NCI-H748 (cell line): ENCODE measurements at regions not wholly inside any gene's neighbourhood (a gene's known extent, or its start where the extent isn't known, plus 50 kb on each side); places are given as distances from the start of the nearest gene placed in this dataset.

Source experiments
- DNase-seq: peaks from one replicate; lab custom pipeline; 2025; ENCODE audit not compliant: unreplicated experiment; lab: John Stamatoyannopoulos, UW

DNA sequence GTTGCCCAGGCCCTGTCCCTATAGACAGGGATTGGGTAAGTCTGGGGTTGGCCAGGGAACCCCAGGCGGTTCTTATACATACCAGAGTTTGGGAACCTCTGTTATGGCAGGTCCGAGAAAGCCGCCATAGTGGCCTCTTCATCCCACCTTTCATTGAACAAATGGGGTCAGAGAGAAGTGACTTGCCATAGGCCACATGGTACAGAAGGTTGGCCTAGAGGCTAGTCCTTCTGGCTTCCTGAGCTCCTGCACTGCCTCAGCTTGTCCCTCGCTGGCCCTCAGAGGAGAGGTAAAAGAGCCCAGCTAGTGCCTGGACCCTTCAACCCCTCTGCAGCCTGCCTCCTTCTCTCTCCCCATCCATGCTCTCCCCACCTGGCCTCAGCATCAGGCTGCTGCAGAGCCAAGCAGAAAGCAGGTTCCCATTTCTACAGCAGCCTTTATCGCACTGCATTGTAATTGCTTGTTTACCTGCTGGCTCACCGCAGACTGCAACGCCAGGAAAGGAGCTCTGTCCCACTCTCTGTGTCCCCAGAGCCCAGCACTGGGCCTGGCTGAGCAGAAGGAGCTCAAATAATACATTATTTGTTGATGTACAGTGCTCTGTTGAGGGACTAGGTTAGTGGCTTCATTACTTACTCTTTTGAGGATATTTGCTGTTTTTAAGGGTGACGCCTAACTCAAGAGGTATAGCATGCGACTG is 103.6 kb downstream of the TRIM29 start:
- DNase-seq: no peak

DNA sequence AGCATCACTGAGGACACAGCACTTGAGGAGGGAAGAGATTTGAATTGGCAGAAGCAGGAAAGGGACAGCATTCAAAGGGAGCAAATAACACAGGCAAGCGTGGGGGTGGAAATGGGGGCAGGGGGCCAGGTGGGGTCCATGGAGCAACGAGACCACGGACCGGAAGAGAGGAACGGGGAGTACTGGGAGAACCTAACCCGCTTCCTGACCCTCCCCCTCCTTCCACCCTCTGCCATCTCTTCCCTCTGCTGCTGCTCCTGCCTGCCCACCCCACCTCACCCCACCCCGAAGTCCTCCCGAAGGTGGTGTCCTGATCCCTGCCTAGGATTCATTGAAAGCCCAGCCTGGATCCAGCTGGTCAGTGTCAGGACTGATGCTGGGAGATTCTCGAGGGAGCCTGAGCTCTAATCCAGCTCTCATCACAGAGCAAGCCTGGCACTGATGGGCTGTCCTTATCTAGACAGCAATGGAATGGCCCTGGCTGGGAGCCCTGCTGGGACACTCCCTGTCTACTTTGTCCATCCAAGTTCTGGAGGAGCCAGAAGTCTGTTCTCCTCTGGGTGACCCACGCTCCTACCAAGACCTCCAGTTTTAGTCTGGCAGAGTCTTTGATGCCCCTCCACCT is 105.0 kb downstream of the TRIM29 start:
- no peak for DNase-seq

DNA sequence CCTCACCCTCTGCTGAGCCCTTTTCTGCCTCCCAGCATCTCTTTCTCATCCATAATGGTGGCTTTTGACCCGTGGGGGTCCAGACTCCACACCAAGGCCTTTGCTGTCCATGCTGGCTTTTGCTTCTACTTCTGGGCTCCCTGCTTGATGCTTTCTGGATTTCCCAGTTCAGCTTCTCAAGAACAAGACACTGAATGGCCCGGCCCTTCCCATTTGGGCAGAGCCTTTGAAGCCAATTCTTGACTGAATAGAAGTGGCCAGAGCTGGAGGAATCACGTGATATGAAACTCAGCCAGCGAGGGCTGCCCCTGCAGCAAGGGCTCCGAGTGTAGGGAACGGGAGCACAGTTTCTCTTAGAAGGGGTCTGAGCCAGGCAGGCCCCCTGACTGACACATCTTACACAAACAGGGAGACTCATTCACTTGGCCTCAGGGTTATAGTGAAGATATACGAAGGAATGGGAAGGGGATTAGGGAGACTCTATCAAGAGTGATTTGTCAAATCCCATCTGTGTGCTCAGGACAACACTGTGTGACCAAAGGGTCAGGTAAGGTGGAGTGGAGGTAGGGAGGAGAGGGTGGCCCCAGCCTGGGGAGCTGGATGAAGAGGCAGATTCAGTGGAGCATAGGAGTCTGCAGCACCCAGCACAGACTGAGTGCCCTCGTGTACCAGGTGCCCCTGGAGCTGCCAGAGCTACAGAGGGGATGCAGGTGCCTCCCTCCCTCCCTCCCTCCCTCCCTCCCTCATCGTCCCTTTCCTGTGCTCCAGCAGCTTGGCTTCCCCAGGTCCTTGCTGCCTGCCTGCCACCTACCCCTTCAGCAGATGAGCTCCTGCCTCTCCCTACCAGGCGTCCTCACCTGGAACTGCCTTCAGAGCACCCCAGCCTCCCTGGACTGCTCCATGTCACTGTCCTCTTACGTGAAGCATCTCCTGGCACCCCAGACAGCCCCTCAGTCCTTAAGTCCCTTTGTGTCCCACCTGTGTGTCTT is 106.0 kb downstream of the TRIM29 start:
- no peak for DNase-seq

DNA sequence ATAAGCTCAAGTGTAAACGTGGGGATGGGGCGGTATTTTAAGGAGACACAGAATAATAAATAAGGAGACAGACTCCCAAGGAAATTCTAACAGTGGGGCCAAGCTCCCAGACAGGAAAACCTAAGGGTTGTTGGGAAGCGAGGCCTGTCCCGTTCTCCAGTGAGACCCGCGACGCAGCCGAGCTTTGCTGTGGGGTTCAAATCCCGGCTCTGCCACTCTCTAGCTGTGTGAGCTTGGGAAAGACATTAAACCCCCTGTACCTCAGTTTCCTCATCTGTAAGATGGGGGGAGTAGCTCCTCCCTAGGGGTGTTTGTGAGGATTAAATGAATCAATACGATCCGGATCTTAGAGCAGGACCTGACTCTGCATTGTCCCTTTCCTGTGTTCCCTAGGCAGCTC is 106.8 kb downstream of the TRIM29 start:
- DNase-seq: no peak

DNA sequence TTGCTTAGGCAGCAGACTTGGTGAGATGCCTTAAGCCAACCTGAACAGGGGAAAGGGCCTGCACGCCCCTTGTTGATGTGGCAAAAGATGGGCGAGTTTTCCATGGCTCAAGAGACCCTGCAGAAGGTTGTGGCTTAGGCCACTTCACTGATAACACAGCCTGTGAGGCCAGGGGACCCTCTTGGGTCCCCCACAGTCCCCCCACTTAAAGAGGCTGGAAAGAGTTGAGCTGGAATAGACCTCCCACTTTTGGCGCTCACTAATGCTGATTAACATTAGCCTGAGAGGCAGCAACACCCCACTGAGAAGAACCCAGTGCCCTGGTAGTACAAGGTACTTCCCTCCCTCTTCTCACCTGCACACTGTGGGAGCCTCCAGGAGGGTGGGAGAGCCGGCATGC is 107.5 kb downstream of the TRIM29 start:
- DNase-seq: no peak

DNA sequence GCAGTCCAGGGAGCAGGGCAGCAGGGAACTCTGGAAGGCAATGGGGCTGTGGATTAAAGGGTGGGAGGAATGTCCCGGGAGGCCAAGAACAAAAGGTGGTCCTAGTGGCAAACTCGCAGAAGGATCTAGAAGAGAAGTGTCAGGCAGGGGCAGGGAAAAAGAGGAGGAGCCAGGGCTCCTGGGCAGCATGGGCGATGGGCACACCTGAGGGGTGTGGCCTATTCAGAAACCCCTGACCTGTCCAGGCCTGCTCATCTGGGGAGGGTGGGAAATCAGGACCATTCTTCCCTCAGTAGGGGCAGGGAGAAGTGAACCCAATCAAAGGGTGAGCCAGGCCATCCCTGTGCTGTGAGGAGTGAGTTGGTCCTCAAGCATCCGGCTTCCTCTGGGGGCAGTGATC is 108.6 kb downstream of the TRIM29 start:
- DNase-seq: no peak

DNA sequence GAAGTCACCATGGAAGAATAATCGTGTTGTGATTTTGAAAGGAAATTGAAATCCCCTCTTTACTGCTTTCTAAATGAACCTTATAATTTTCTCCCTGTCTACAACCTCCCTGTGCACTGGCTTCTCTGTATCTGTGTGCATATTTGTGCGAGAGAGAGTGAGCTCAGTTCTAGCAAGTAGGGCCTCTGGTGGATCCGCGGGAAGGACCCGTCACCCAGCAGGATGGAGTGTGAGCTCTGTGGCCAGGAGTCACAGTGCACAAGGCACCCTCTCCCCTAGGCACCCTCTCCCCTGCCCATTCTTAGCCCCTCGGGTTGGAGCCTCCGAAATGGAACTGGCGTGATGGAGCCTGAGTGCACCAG is 109.0 kb downstream of the TRIM29 start:
- no peak for DNase-seq

DNA sequence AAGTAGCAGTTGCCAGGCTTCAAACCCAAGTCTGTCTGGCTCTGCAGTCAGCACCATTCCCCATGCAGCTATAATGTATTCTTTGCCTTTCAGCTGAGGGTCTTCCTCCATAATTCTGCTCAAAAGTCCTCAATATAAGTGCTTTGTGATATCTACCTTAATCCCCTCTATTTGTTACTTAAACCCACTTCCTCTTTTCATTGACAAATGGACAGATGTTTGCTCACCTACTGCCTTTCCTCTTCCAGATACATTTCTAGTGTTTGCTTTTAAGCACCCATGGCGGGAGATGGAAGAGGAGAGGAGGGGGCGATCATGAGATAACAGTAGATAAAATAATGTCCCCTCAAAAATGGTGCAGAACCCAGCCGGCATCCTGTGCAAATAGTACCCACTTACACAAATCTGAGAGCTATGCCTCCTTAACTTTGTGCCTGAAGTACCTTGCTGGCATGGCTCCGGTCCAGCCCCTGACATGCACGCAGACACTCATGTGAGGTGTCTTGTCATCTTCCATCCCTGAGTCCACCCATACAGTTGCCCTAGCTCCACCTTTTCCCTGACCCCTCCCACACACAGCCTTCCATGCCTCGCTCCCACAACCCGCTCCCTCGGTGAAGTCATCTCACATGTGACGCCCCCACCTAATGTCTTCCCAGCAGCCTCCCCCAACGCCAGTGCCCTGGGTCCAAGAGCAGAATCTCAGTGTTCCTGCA is 109.6 kb downstream of the TRIM29 start:
- DNase-seq: no peak

DNA sequence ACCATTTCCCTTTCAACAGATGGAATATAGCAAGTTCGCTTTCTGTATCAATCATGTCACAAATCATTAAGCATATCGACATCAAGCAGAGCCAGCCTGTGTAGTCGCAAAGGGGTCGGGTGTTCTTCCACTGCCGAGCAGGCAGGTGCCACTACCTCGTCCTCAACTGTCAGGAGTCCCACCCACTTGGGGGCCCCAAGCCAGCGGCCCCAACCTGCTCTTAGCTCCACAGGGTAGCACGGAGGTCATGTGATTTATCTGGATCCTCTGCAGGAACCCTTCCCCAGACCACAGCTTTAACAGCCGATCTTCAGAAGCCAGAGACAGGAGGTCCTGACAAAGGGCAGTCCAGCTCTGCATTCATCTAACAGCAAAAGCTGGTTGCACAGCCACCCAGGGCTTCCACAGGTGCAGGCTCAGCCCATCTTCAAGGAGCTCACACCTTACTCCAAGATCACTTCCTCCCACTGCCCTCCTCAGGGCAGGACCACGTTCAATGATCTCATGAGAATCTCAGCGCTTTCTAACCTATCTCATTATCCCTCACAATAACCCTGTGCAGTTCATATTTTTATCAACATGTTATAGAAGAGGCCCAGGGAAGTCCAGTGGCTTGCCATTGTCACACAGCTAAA is 110.2 kb downstream of the TRIM29 start:
- DNase-seq: no peak

DNA sequence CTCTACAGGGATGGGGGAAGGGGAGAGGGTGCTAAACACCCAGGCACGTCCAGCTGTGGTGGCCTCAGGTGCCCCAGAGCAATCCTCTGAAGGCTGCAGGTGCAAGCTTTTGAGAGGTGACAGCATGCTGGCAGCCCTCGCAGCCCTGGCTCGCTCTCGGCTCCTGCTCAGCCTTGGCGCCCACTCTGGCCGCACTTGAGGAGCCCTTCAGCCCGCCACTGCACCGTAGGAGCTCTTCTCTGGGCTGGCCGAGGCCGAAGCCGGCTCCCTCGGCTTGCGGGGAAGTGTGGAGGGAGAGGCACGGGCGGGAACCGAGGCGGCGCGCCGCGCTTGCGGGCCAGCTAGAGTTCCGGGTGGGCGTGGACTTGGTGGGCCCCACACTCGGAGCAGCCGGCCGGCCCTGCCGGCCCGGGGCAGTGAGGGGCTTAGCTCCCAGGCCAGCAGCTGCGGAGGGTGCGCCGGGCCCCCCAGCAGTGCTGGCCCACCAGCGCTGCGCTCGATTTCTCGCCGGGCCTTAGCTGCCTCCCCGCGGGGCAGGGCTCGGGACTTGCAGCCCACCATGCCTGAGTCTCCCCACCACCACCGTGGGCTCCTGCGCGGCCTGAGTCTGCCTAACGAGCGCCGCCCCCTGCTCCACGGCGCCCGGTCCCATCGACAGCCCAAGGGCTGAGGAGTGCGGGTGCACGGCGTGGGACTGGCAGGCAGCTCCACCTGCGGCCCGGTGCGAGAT is 112.1 kb downstream of the TRIM29 start:
- no peak for DNase-seq

DNA sequence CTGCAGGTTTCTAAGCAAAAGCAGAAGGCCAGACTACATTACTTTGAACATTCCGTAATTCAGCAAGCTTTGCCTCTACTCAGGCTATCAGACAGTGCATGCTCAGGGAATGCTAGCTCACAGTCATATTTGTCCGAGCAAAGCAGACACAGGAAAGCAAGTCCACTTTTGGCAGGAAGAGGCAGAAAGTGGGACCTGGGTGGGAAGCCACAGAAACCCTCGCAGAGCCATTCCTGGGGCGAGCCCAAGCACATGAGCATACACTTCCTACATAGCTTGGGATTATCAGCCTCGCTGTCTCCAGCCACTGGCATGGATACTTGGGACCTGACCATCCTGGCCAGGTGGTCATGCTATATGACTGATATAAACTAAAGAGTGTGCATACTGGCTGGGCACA is 113.3 kb downstream of the TRIM29 start:
- DNase-seq: no peak

DNA sequence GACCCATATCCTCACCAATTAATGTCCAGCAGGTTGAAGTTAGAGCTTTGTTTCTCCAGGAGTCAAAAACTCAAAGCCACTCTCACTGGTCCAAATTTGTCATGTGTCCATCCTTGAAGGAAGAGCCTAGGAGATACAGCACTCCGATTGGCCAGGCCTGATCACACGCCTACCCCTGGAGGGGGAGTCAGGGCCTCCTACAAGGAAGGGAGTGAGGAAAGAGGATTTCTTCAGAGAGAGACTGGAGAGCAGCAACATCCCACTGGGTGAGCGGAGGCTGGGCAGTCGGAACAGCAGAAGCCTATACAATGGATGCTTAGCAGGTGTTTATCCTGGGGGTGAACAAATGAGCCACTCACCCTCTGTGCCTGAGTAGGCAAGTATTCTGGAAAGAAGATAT is 113.9 kb downstream of the TRIM29 start:
- DNase-seq: no peak

DNA sequence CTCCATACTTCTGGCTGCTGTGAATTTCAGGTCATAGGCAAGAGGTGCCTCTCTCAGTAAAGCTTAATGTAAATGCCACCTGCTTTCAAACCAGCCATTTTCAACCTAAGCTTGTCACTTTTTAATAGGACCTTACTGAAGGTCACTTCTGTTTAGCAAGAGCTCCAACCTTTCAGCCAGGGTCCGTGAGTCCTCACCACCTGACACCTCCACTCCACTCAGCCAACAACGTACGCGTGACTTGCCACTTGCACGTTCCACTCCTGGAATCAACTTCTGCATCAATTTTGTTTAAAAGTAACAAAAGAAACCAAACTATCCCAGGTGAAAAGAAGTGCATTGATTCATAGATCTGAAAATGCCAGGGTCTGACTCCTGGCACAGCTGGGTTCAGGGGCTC is 114.4 kb downstream of the TRIM29 start:
- DNase-seq: no peak

DNA sequence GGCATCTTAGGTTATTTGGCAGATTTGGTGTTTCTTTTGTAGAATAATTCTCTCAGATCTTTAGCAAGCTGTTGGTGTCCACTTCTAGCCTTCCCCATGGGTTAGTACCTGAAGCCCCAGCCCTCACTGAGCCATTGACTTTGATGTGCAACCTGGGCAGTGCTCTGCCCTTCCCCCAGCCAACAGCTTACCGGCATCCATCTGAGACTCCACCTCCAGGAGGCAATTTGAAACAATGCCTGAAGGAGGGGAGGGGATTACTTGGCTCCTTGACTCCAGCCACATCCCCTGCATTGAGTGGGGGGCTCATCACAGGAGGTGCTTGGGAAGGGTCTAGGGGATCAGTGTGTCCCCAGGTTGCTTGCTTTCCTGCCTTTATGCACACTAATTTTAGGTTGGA is 114.8 kb downstream of the TRIM29 start:
- no peak for DNase-seq

DNA sequence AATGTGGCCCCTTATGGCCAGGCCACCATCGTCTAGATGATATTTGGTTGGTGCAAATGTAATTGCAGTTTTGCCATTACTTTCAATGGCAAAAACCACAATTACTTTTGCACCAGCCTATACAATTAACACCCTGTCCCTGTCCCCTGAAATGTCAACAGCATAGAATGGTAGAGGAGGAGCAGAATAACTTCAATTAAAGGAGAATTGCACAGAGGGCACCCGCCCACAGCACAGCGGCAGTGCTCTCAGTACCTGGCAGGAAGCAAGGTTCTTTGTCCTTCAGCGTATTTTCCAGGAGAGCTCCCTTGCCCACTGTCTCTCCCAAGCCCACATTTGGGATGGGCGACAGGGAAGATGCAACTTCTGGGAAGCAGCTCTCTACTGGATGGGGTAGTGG is 115.3 kb downstream of the TRIM29 start:
- peak; percentile 10 for DNase-seq

DNA sequence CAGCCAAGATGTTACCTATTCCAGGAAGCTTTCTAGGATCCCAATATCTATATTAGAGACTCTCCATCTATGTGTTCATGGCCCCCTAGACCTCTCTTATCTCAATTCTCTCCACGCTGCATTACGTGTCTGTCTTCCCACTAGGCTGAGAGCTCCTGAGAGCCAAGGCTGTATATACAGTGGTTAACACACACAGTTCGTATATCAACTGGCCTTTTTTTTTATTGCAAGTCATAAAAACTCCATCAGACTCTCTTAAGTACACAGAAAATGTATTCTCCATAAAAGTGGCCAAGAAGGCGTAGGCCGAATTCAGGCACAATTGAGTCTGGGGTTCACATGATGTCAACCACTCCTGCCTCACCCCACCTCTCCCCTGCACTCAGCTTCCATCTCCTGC is 115.9 kb downstream of the TRIM29 start:
- DNase-seq: no peak

DNA sequence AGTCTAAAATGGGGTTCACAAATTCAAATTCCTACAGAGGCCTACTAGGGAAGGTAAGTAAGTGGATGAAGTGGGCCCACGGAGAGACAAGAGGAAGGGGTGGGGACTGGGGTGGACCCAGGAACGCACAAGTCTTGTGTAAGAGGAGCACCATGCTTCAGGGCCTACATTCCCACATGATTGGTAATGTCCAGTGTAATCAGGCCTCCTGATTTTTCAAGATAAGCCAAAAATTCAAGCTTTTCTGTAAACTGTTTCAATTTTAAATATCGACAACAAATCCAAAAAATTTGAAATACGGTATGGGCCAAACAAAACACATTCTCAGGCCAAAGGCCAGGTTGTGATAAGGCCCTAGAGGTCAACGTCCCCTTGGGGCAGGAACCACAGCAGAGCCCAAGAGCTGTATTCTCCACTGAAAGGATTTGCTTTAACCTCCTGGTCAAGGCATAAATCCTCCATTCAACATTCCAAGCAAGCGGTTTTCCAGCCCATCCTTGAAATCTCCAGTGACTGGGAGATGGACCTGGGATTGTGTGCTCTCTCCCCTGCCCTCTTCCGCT is 116.4 kb downstream of the TRIM29 start:
- no peak for DNase-seq

DNA sequence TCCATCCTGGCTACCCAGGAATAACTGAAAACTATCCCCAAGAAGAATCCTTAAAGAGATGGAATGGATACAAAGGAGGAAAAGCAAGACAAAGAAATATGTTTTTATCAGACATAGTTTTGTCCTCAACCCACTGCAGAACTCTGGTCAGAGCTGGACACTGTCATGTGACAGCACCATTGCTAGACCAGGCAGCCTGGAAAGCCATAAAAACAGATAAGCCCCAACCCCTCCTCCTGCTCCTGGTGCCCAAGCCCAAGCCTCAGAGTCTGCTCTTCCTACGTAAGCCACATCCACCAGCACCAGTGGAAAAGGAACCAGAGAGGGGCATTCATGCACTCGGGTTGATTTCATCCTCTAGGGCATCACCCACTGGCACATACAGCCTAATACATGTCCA is 116.9 kb downstream of the TRIM29 start:
- no peak for DNase-seq

DNA sequence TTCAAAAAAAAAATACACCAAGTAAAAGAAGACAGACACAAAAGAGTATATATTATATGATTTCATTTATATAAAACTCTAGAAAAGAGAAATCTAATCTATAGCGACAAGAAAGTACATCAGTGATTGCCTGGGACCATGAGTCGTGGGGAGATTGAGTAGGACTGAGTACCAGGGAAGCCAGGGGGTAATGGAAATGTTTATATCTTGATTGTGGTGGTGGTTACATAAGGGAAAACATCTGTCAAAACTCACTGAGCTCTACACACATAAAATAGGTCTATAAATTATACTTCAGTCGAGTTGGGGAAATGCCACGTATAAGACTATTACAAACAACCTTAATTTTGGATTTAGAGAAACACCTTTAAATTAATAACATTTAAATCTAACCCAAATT is 117.4 kb downstream of the TRIM29 start:
- no peak for DNase-seq

DNA sequence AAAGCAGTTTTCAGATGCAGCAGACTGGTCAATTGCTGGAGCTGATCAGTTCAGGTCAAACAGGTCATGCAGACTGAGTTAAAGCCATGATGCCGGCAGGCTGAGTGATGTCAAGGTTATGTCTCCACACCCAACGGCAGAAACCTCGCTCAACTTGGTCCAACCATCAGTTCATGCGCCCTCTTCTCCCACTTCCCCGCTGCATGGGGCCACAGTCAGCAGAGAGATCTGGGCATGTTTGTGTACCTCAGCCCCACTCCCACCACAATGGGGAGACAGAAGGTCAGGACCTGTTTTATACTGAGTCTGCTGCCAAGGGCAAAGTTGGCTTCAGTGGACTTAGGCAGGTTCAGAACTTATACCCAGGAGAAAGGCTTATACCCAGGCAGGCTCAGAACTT is 118.7 kb downstream of the TRIM29 start:
- no peak for DNase-seq
